CD14-positive monocyte (primary cell): ENCODE measurements at regions not wholly inside any gene's neighbourhood (a gene's known extent, or its start where the extent isn't known, plus 50 kb on each side); places are given as distances from the start of the nearest gene placed in this dataset.

Experiments
- DNase-seq, 3 donors: peaks; one replicate each; pipeline ENCODE4 v3.0.0-alpha.2; 2011 to 2022
- H2AFZ ChIP-seq: 2 replicates; pipeline ENCODE4 v1.6.0; 2012; ENCODE audit warnings: mild to moderate bottlenecking, low read depth, low read length, inconsistent platforms; ENCODE audit not compliant: insufficient read depth, poor library complexity, severe bottlenecking
- H3K27ac ChIP-seq, 2 donors: 1 replicate in 1 of 2; 2 replicates in 1 of 2; pipeline ENCODE4 v1.5.1; 2012 to 2013; ENCODE audit warnings: low read length in 2 of 2, control low read depth in 1 of 2, inconsistent platforms in 1 of 2, low read depth in 1 of 2, mild to moderate bottlenecking in 1 of 2
- H3K27me3 ChIP-seq, 2 donors: one replicate each; pipeline versions ENCODE4 v1.6.0 to v1.6.1; 2011 to 2013; ENCODE audit warnings: low read length in 2 of 2; ENCODE audit not compliant: control insufficient read depth in 2 of 2, insufficient read depth in 2 of 2
- H3K36me3 ChIP-seq, 2 donors: replicated peaks in 1 of 2; 1 replicate in 1 of 2; 2 replicates in 1 of 2; pipeline versions ENCODE4 v1.5.1 to v1.6.1; 2012 to 2013; ENCODE audit warnings: low read length in 2 of 2, control low read depth in 1 of 2, inconsistent platforms in 1 of 2, mild to moderate bottlenecking in 1 of 2; ENCODE audit not compliant: insufficient read depth in 2 of 2, control insufficient read depth in 1 of 2
- H3K4me1 ChIP-seq, 2 donors: 1 replicate in 1 of 2; 2 replicates in 1 of 2; pipeline versions ENCODE4 v1.5.1 to v1.6.1; 2012 to 2013; ENCODE audit warnings: low read length in 2 of 2, control low read depth in 1 of 2, inconsistent platforms in 1 of 2, mild to moderate bottlenecking in 1 of 2, moderate library complexity in 1 of 2; ENCODE audit not compliant: insufficient read depth in 2 of 2, control insufficient read depth in 1 of 2
- H3K4me2 ChIP-seq: replicated peaks from 2 replicates; pipeline ENCODE3; 2012; ENCODE audit warnings: low read length, moderate library complexity, mild to moderate bottlenecking; ENCODE audit not compliant: poor library complexity, severe bottlenecking; ENCODE audit errors: extremely low read depth
- H3K4me3 ChIP-seq, 3 experiments: fragments of 200-600 bp in 1 of 3; sonication (generic) in 1 of 3; replicated peaks in 1 of 3; 1 replicate in 2 of 3; 2 replicates in 1 of 3; pipeline ENCODE4 v1.5.1; 2011 to 2013; ENCODE audit warnings: low read length in 3 of 3, mild to moderate bottlenecking in 3 of 3, control low read depth in 2 of 3, low read depth in 2 of 3, inconsistent platforms in 1 of 3, moderate library complexity in 1 of 3
- H3K79me2 ChIP-seq: 2 replicates; pipeline ENCODE4 v1.6.0; 2012; ENCODE audit warnings: mild to moderate bottlenecking, control low read depth, inconsistent platforms, low read length, moderate library complexity; ENCODE audit not compliant: insufficient read depth
- H3K9ac ChIP-seq: 2 replicates; pipeline ENCODE4 v1.6.0; 2017; ENCODE audit warnings: low read length, mild to moderate bottlenecking; ENCODE audit not compliant: insufficient read depth, poor library complexity, severe bottlenecking
- H3K9me3 ChIP-seq, 2 donors: replicated peaks in 1 of 2; 1 replicate in 1 of 2; 2 replicates in 1 of 2; pipeline versions ENCODE4 v1.5.1 to v1.6.1; 2012 to 2013; ENCODE audit warnings: low read length in 2 of 2, control low read depth in 1 of 2; ENCODE audit not compliant: control insufficient read depth in 1 of 2, insufficient read depth in 1 of 2
- H4K20me1 ChIP-seq: 2 replicates; pipeline ENCODE4 v1.6.0; 2012; ENCODE audit warnings: mild to moderate bottlenecking, low read length, control low read depth, moderate library complexity; ENCODE audit not compliant: insufficient read depth
- H3K27ac Mint-ChIP-seq, 7 donors: one replicate each; pipeline ENCODE4 v1.8.0; 2020; ENCODE audit warnings: mild to moderate bottlenecking in 7 of 7, mixed read lengths in 7 of 7, moderate library complexity in 6 of 7, inconsistent platforms in 2 of 7
- H3K27me3 Mint-ChIP-seq, 3 donors: one replicate each; pipeline ENCODE4 v1.8.0; 2021 to 2022; ENCODE audit warnings: low read depth in 3 of 3, mild to moderate bottlenecking in 3 of 3, mixed read lengths in 3 of 3, moderate library complexity in 3 of 3, inconsistent platforms in 1 of 3
- H3K36me3 Mint-ChIP-seq, 2 donors: one replicate each; pipeline ENCODE4 v1.8.0; 2020; ENCODE audit warnings: mixed read lengths in 2 of 2, inconsistent platforms in 1 of 2, mild to moderate bottlenecking in 1 of 2
- H3K4me1 Mint-ChIP-seq: one replicate; pipeline ENCODE4 v1.8.0; 2020; ENCODE audit warnings: mild to moderate bottlenecking, mixed read lengths
- H3K4me3 Mint-ChIP-seq, 2 donors: one replicate each; pipeline ENCODE4 v1.8.0; 2020; ENCODE audit warnings: mild to moderate bottlenecking in 2 of 2, mixed read lengths in 2 of 2, moderate library complexity in 1 of 2
- H3K9me3 Mint-ChIP-seq, 7 donors: one replicate each; pipeline ENCODE4 v1.8.0; 2020 to 2022; ENCODE audit warnings: mixed read lengths in 7 of 7, mild to moderate bottlenecking in 6 of 7, moderate library complexity in 6 of 7, inconsistent platforms in 2 of 7
- CTCF ChIP-seq: fragments of 200-600 bp; IDR thresholded peaks from one replicate; pipeline ENCODE4 v1.8.0; 2022; ENCODE audit warnings: antibody characterized with exemption, mild to moderate bottlenecking
- WGBS: methylation state at CpG from one replicate; pipeline ENCODE4 v1.1.5; 2013; ENCODE audit warnings: missing lambda C conversion rate; ENCODE audit not compliant: insufficient coverage; 5-methylcytosine and 5-hydroxymethylcytosine counted together
- intact Hi-C, 2 donors: fragments of 100-400 bp; cut with micrococcal nuclease; formaldehyde crosslinking; loops; one replicate each; pipeline versions ENCODE4 v1.15.0 to v1.15.1; 2023

- H3K36me3 Mint-ChIP-seq = no peaks in the 10 kb centered on the region
- Histone ChIP-seq H4K20me1 (no peaks in the 10 kb centered on the region), H3K9me3 (peaks cover 0 to 4% of the 10 kb centered on the region in 2 donors), H3K27me3 (no peaks in the 10 kb centered on the region), H3K4me1 (no peaks in the 10 kb centered on the region), H3K4me3 (no peak overlapping the region), H3K36me3 (no peaks in the 10 kb centered on the region), H2AFZ (no peak overlapping the region), H3K9ac (no peak overlapping the region), H3K79me2 (no peaks in the 10 kb centered on the region), H3K27ac (no peak overlapping the region), H3K4me2 (no peak overlapping the region)
- H3K4me1 Mint-ChIP-seq = no peaks in the 10 kb centered on the region
- no peak overlapping the region for H3K4me3 Mint-ChIP-seq
- no peaks in the 10 kb centered on the region for H3K27me3 Mint-ChIP-seq
- no peak for TF ChIP-seq CTCF
- 40% methylated on average over 1 of the region's 1 CpG for WGBS
- no peaks in the 10 kb centered on the region for H3K9me3 Mint-ChIP-seq
- DNase-seq = no peak
- intact Hi-C loops = no loop called here
- H3K27ac Mint-ChIP-seq = no peak overlapping the region
Measured at GRCh38 chr4:104163820-104164219, 330.9 kb downstream of the CXXC4 start.

- no peak for DNase-seq
- intact Hi-C loops = no loop called here
- H3K9ac ChIP-seq = no peak overlapping the region
- H3K4me3 Mint-ChIP-seq = no peak overlapping the region
- WGBS = no CpG with 5 or more reads among the region's 1 CpG
- H3K4me1 ChIP-seq = no peaks in the 10 kb centered on the region
- H3K27ac Mint-ChIP-seq = no peak overlapping the region
- no peak overlapping the region for H3K4me3 ChIP-seq
- no peaks in the 10 kb centered on the region for H3K79me2 ChIP-seq
- H2AFZ ChIP-seq = no peak overlapping the region
- H3K27ac ChIP-seq = no peak overlapping the region
- peaks cover 0 to 4% of the 10 kb centered on the region in 2 donors for H3K9me3 ChIP-seq
- no peak for TF ChIP-seq CTCF
- no peaks in the 10 kb centered on the region for H3K27me3 Mint-ChIP-seq
- no peaks in the 10 kb centered on the region for H4K20me1 ChIP-seq
- H3K27me3 ChIP-seq = no peaks in the 10 kb centered on the region
- peaks cover 0 to 6% (median 3%) of the 10 kb centered on the region in 7 donors for H3K9me3 Mint-ChIP-seq
- no peaks in the 10 kb centered on the region for H3K36me3 ChIP-seq
- H3K4me2 ChIP-seq = no peak overlapping the region
- H3K36me3 Mint-ChIP-seq = no peaks in the 10 kb centered on the region
- H3K4me1 Mint-ChIP-seq = no peaks in the 10 kb centered on the region
Measured at GRCh38 chr4:104146048-104146447, 348.6 kb downstream of the CXXC4 start.
